Adipocyte (in vitro differentiated cells): ENCODE measurements at regions not wholly inside any gene's neighbourhood (a gene's known extent, or its start where the extent isn't known, plus 50 kb on each side); places are given as distances from the start of the nearest gene placed in this dataset.
"Not testable (repeated sequence)": the region's sequence is repeated elsewhere in the genome, so short reads cannot be mapped to it uniquely, and the experiment has no call there.

Experiments used
- DNase-seq: peaks from one replicate; pipeline ENCODE4 v3.0.0-alpha.2; 2015; ENCODE audit warnings: low read depth
- H3K27me3 ChIP-seq: replicated peaks from 2 replicates; pipeline ENCODE4 v1.7.0; 2013; ENCODE audit warnings: mild to moderate bottlenecking, low read length, moderate library complexity; ENCODE audit not compliant: control insufficient read depth, insufficient read depth
- H3K36me3 ChIP-seq: 2 replicates; pipeline ENCODE4 v1.7.0; 2013; ENCODE audit warnings: low read length, mild to moderate bottlenecking, moderate library complexity; ENCODE audit not compliant: control insufficient read depth, insufficient read depth, severe bottlenecking
- H3K4me1 ChIP-seq: 2 replicates; pipeline ENCODE4 v1.7.0; 2013; ENCODE audit warnings: mild to moderate bottlenecking, low read length, moderate library complexity; ENCODE audit not compliant: control insufficient read depth, insufficient read depth
- H3K4me3 ChIP-seq: 2 replicates; pipeline ENCODE4 v1.7.0; 2013; ENCODE audit warnings: mild to moderate bottlenecking, low read length, moderate library complexity
- H3K9ac ChIP-seq: 2 replicates; pipeline ENCODE4 v1.7.0; 2013; ENCODE audit warnings: mild to moderate bottlenecking, low read length, moderate library complexity
- H3K9me3 ChIP-seq: 2 replicates; pipeline ENCODE4 v1.7.0; 2013; ENCODE audit warnings: mild to moderate bottlenecking, low read length, moderate library complexity; ENCODE audit not compliant: control insufficient read depth

DNA sequence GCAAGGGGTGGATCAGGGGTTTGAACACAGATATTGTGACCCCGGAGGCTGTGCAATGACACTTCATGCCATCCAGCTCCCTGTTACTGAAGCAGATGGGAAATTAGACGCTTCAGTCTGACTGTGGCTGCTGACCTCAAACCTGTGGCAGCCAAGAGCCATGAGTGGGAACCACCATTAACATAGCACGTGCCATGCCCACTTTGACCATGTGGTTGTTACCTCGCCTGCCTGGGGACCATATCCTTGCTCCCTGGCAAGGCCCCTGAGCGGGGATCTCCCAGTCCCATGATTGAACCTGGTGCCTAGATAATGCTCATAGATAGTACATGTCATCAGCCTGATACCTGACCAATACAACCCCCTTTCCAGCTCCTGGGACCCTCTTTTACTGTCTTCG lies 68.9 kb downstream of the CYP26B1 start:
- no peak overlapping the region for H3K4me3 ChIP-seq
- H3K36me3 ChIP-seq, result no peaks in the 10 kb centered on the region
- no peaks in the 10 kb centered on the region for H3K27me3 ChIP-seq
- no peak for DNase-seq
- no peak overlapping the region for H3K9ac ChIP-seq
- peaks cover 8% of the 10 kb centered on the region for H3K9me3 ChIP-seq
- peaks cover 6% of the 10 kb centered on the region for H3K4me1 ChIP-seq

- Histone ChIP-seq H3K9me3 (peaks cover 17% of the 10 kb centered on the region), H3K4me1 (peaks cover 6% of the 10 kb centered on the region), H3K27me3 (no peaks in the 10 kb centered on the region), H3K9ac (no peak overlapping the region), H3K4me3 (no peak overlapping the region), H3K36me3 (no peaks in the 10 kb centered on the region)
- DNase-seq, result no peak
These were observed 69.9 kb downstream of the CYP26B1 start for GRCh38 chr2:72077702-72078169.

DNA sequence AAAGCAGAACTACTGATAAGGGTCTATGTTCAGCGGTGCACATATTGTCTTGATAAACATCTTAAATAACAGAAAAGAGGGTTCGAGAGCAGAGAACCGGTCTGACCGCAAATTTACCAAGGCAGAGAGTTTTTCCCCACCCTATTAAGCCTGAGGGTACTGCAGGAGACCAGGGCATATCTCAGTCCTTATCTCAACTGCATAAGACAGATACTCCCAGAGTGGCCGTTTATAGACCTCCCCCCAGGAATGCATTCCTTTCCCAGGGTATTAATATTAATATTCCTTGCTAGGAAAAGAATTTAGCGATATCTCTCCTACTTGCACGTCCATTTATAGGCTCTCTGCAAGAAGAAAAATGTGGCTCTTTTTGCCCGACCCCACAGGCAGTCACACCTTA lies 74.3 kb downstream of the CYP26B1 start:
- H3K4me1 ChIP-seq, H3K9ac ChIP-seq, H3K4me3 ChIP-seq, H3K27me3 ChIP-seq, H3K36me3 ChIP-seq, DNase-seq: not testable (repeated sequence)
- peaks cover 24% of the 10 kb centered on the region for H3K9me3 ChIP-seq

- not testable (repeated sequence) for DNase-seq, H3K4me1 ChIP-seq, H3K27me3 ChIP-seq, H3K9me3 ChIP-seq, H3K36me3 ChIP-seq, H3K4me3 ChIP-seq, H3K9ac ChIP-seq
These were observed 83.5 kb downstream of the CYP26B1 start for GRCh38 chr2:72064197-72064596.

- Histone ChIP-seq H3K9ac (no peak overlapping the region), H3K36me3 (no peaks in the 10 kb centered on the region), H3K4me3 (no peak overlapping the region), H3K4me1 (no peaks in the 10 kb centered on the region), H3K27me3 (no peaks in the 10 kb centered on the region), H3K9me3 (peaks cover 10% of the 10 kb centered on the region)
- DNase-seq, result no peak
These were observed 85.3 kb downstream of the CYP26B1 start for GRCh38 chr2:72062336-72062735.

GRCh38 chr2:72057308-72057707 lies 90.4 kb downstream of the CYP26B1 start:
- Histone ChIP-seq H3K4me3 (no peak overlapping the region), H3K36me3 (no peaks in the 10 kb centered on the region), H3K4me1 (peaks cover 5% of the 10 kb centered on the region), H3K9ac (no peak overlapping the region), H3K9me3 (peaks cover 10% of the 10 kb centered on the region), H3K27me3 (no peaks in the 10 kb centered on the region)
- no peak for DNase-seq

GRCh38 chr2:72051971-72052505 lies 95.6 kb downstream of the CYP26B1 start:
- peak; percentile 4 for DNase-seq
- peak overlapping the region; percentile 57 for H3K4me3 ChIP-seq
- H3K36me3 ChIP-seq, result no peaks in the 10 kb centered on the region

GRCh38 chr2:72051204-72051603 lies 96.5 kb downstream of the CYP26B1 start:
- H3K4me3 ChIP-seq, result peak overlapping the region; percentile 57
- DNase-seq, result no peak
- no peaks in the 10 kb centered on the region for H3K27me3 ChIP-seq
- H3K9ac ChIP-seq, result no peak overlapping the region
- H3K4me1 ChIP-seq, result peaks cover 16% of the 10 kb centered on the region
- H3K36me3 ChIP-seq, result no peaks in the 10 kb centered on the region
- H3K9me3 ChIP-seq, result peaks cover 14% of the 10 kb centered on the region

More at GRCh38 chr2:72051971-72052505, 95.6 kb downstream of the CYP26B1 start:
- Histone ChIP-seq H3K27me3 (no peaks in the 10 kb centered on the region), H3K9ac (peak overlapping the region; percentile 50), H3K4me1 (peaks cover 16% of the 10 kb centered on the region), H3K9me3 (peaks cover 13% of the 10 kb centered on the region)

- H3K9me3 ChIP-seq, result peaks cover 17% of the 10 kb centered on the region
- H3K4me3 ChIP-seq, result no peak overlapping the region
- H3K9ac ChIP-seq, result no peak overlapping the region
- no peaks in the 10 kb centered on the region for H3K27me3 ChIP-seq
- peaks cover 16% of the 10 kb centered on the region for H3K4me1 ChIP-seq
- no peak for DNase-seq
- H3K36me3 ChIP-seq, result no peaks in the 10 kb centered on the region
These were observed 96.9 kb downstream of the CYP26B1 start for GRCh38 chr2:72050734-72051133.

DNA sequence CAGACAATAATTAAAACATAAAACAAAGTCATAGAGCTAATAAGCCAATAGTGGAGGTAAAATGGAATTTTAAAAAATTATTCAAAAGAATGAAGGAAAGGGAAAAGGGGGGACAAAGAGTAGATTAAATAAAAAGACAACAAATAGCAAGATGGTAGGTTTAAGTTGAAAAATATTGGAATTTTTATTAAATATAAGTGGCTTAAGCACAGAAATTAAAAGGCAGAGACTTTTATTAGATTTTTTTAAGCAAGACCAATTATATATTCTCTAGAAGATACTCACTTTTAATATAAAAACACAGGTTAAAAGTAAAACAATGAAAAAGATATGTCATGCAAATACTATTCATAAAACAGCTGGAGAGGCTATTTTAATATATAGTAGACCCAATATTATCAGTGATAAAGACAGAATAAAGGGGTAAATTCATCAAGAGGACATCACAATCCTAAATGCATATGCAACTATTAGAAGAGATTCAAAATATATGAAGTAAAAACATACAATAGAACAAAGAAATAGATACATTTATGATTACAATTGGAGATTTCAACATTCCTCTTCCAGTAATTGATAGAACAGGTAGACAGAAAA lies 98.7 kb downstream of the CYP26B1 start:
- no peaks in the 10 kb centered on the region for H3K36me3 ChIP-seq
- H3K27me3 ChIP-seq, result no peaks in the 10 kb centered on the region
- no peak for DNase-seq
- H3K9ac ChIP-seq, result no peak overlapping the region
- H3K4me1 ChIP-seq, result peaks cover 16% of the 10 kb centered on the region
- H3K4me3 ChIP-seq, result no peak overlapping the region
- H3K9me3 ChIP-seq, result peaks cover 32% of the 10 kb centered on the region

GRCh38 chr2:72043985-72044384 lies 103.7 kb downstream of the CYP26B1 start:
- Histone ChIP-seq H3K9me3 (peaks cover 35% of the 10 kb centered on the region), H3K27me3 (no peaks in the 10 kb centered on the region), H3K4me1 (no peaks in the 10 kb centered on the region), H3K9ac (no peak overlapping the region), H3K36me3 (no peaks in the 10 kb centered on the region), H3K4me3 (no peak overlapping the region)
- DNase-seq, result no peak

GRCh38 chr2:72041638-72042111 lies 106.0 kb downstream of the CYP26B1 start:
- H3K27me3 ChIP-seq, result no peaks in the 10 kb centered on the region
- DNase-seq, result no peak
- H3K9me3 ChIP-seq, result peaks cover 27% of the 10 kb centered on the region
- no peak overlapping the region for H3K9ac ChIP-seq
- no peaks in the 10 kb centered on the region for H3K36me3 ChIP-seq
- H3K4me3 ChIP-seq, result no peak overlapping the region
- no peaks in the 10 kb centered on the region for H3K4me1 ChIP-seq
